Upper lobe of right lung (tissue), 1 donor: ENCODE measurements at regions not wholly inside any gene's neighbourhood (a gene's known extent, or its start where the extent isn't known, plus 50 kb on each side); places are given as distances from the start of the nearest gene placed in this dataset.
"Not testable (repeated sequence)": the region's sequence is repeated elsewhere in the genome, so short reads cannot be mapped to it uniquely, and the experiment has no call there.

ENCODE experiments used
- ATAC-seq: fragments of 200-7000 bp; cut with Tn5 transposase; one replicate; pipeline ENCODE4 v1.9.1; 2020; ENCODE audit warnings: mild to moderate bottlenecking, moderate library complexity
- DNase-seq: peaks from one replicate; pipeline ENCODE4 v3.0.0-alpha.2; 2020
- H3K27ac ChIP-seq: fragments of 200-600 bp; one replicate; pipeline ENCODE4 v1.8.0; 2022
- H3K27me3 ChIP-seq: fragments of 200-600 bp; one replicate; pipeline ENCODE4 v1.8.0; 2022; ENCODE audit warnings: mild to moderate bottlenecking
- H3K36me3 ChIP-seq: fragments of 200-600 bp; one replicate; pipeline ENCODE4 v1.8.0; 2022
- H3K4me1 ChIP-seq: fragments of 200-600 bp; one replicate; pipeline ENCODE4 v1.8.0; 2022
- H3K4me3 ChIP-seq: fragments of 200-600 bp; one replicate; pipeline ENCODE4 v1.8.0; 2022; ENCODE audit warnings: mild to moderate bottlenecking
- H3K9me3 ChIP-seq: fragments of 200-600 bp; one replicate; pipeline ENCODE4 v1.8.0; 2022
- intact Hi-C: fragments of 100-400 bp; cut with DNase I; formaldehyde crosslinking; loops from one replicate; pipeline ENCODE4 v1.11.0; 2022
- TF ChIP-seq, protein P1 (sequence below): fragments of 200-600 bp; IDR thresholded peaks from one replicate; pipeline ENCODE4 v1.8.0; 2022; ENCODE audit warnings: antibody characterized with exemption
- donor health status: DM: no; HTN: yes; CAD: no; lungs with severe emphysema.

DNA sequence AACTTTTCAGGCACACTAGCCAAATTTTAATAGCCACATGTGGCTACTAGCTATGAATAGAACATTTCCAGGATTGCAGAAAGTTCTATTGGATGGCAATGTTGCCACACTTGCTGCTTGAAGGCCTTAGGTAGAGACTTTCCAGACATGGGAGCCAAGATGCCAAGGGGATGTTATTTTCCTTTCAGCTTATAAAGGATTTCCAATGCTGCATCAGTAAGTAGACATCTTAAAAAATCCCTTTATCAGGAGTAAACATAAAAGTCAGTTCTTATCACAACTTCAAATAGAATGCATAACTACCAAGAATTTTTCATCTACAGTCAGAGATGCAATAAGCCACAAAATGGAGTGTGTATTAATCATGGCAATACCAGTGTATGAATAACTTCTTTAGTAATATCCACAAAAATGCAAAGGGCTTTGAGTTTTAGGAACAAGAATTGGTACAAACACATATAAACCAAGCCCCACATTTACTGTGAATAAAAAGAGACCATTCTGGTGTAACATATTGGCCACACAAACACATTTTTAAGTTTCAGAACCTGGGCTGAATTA, 457.1 kb upstream of the ADAMTS9 start:
- Histone ChIP-seq H3K4me1 (no peaks in the 10 kb centered on the region), H3K27ac (no peak overlapping the region), H3K27me3 (no peaks in the 10 kb centered on the region), H3K36me3 (no peaks in the 10 kb centered on the region), H3K9me3 (no peaks in the 10 kb centered on the region), H3K4me3 (no peak overlapping the region)
- intact Hi-C loops = no loop called here
- TF ChIP-seq, protein P1, sequence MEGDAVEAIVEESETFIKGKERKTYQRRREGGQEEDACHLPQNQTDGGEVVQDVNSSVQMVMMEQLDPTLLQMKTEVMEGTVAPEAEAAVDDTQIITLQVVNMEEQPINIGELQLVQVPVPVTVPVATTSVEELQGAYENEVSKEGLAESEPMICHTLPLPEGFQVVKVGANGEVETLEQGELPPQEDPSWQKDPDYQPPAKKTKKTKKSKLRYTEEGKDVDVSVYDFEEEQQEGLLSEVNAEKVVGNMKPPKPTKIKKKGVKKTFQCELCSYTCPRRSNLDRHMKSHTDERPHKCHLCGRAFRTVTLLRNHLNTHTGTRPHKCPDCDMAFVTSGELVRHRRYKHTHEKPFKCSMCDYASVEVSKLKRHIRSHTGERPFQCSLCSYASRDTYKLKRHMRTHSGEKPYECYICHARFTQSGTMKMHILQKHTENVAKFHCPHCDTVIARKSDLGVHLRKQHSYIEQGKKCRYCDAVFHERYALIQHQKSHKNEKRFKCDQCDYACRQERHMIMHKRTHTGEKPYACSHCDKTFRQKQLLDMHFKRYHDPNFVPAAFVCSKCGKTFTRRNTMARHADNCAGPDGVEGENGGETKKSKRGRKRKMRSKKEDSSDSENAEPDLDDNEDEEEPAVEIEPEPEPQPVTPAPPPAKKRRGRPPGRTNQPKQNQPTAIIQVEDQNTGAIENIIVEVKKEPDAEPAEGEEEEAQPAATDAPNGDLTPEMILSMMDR = no peak
- ATAC-seq (no peak), DNase-seq (no peak)

DNA sequence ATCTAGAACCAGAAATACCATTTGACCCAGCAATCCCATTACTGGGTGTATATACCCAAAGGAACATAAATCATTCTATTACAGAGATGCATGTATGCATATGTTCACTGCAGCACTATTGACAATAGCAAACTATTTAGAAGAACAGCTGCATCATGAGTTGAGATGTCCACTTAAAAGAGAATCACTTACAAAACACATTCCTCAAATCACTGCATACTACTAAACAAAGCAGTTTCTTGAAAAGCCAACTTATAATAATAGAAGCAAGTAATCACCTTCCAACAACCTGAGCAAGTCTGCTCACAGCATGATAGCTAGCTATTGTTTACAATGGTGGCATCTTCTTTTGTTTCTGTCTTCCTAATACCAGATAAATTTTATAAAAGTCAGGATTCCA, 454.7 kb upstream of the ADAMTS9 start:
- Histone ChIP-seq H3K9me3 (no peaks in the 10 kb centered on the region), H3K4me3 (no peak overlapping the region), H3K27me3 (no peaks in the 10 kb centered on the region), H3K36me3 (no peaks in the 10 kb centered on the region), H3K27ac (no peak overlapping the region), H3K4me1 (no peaks in the 10 kb centered on the region)
- DNase-seq (no peak), ATAC-seq (no peak)
- intact Hi-C loops = no loop called here
- TF ChIP-seq, protein P1 = no peak

DNA sequence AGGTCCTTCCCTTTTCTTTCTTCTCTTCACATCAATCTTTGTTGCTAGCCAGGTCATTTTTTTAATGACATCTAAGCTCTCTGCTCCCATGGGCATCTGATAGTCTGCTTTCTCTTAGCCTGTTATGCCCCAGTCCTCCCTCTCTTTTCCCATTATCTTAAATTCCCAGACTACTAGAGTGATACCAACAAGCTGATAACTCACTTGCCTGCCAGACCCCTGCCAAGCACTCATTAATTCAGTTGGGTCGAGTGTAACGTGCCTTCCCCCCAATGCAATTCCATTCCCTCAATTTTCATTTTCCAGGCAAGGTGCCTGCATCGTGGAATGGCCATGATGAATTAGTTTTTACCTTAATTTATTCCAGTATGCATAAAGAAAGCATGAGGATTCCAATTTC, 450.8 kb upstream of the ADAMTS9 start:
- intact Hi-C loops = no loop called here
- ATAC-seq (no peak), DNase-seq (no peak)
- TF ChIP-seq, protein P1 = no peak
- no peaks in the 10 kb centered on the region for H3K9me3 ChIP-seq
- no peak overlapping the region for H3K4me3 ChIP-seq
- no peaks in the 10 kb centered on the region for H3K36me3 ChIP-seq
- H3K4me1 ChIP-seq = no peaks in the 10 kb centered on the region
- H3K27me3 ChIP-seq = no peaks in the 10 kb centered on the region
- H3K27ac ChIP-seq = no peak overlapping the region

DNA sequence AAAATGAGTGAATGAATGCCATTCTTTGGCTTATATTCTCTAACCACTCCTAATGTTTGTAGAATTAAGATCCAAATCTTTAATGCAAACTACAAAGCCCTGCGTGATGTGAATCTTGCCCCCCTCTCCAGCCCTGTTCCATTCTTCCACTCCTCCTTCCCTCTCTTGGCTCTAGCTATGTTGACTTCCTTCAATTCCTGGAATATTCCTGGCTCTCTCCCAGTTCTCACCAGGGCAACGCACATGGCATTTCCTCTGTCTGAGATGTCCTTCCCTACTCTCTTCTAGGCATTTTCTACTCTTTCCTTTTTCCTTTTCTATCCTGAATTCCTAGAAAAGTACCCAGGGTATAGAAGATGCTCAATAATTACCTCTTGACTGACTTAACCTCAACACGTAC, 446.0 kb upstream of the ADAMTS9 start:
- H3K4me1 ChIP-seq, H3K4me3 ChIP-seq, intact Hi-C loops, H3K27ac ChIP-seq, H3K27me3 ChIP-seq, H3K9me3 ChIP-seq, DNase-seq, ATAC-seq, H3K36me3 ChIP-seq: not testable (repeated sequence)

DNA sequence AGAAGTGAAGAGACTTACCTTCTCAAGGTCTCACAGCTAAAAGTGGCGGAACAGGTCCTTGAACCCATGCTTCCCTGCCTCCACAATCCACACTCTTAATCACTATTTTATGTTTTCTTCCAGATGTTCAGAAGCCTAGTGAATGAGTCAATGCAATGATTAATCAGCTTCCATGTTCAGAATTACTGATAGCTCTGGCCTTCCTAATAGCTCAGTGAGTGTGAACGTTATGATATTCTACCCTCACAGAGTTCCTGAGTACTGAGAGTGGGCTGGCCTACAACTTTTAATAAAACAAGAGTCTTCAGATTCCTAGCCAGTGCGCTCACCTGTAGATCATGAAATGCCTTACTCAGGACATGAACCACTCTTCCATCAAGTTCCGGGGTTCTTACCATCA, 443.0 kb upstream of the ADAMTS9 start:
- ATAC-seq = no peak
- H3K27me3 ChIP-seq = no peaks in the 10 kb centered on the region
- H3K9me3 ChIP-seq = no peaks in the 10 kb centered on the region
- TF ChIP-seq, protein P1 = no peak
- no peak overlapping the region for H3K27ac ChIP-seq
- no peaks in the 10 kb centered on the region for H3K36me3 ChIP-seq
- no peak overlapping the region for H3K4me3 ChIP-seq
- no peak for DNase-seq
- intact Hi-C loops = no loop called here
- H3K4me1 ChIP-seq = no peaks in the 10 kb centered on the region

DNA sequence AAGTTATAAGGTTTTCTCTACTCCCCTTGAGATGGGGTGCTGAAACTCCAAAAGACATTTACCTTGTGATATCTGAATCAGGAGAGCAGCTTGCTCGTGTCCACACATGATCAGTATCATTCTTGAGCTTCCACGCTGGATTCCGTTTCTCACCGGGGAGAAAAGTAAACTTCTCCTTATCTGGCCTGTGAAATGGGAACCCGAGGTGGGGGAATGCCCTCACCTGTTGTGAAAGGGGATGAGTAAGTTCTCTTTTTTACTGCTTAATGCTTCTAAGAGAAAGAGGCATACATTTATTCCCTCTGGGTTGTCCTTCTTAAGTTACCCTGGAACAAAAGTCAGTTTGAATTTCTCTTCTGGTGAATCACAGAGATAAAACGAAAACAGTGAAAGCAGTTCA, 440.5 kb upstream of the ADAMTS9 start:
- ATAC-seq (no peak), DNase-seq (no peak)
- no peak overlapping the region for H3K4me3 ChIP-seq
- no peaks in the 10 kb centered on the region for H3K27me3 ChIP-seq
- no peaks in the 10 kb centered on the region for H3K4me1 ChIP-seq
- TF ChIP-seq, protein P1 = no peak
- intact Hi-C loops = no loop called here
- H3K9me3 ChIP-seq = no peaks in the 10 kb centered on the region
- H3K27ac ChIP-seq = no peak overlapping the region
- no peaks in the 10 kb centered on the region for H3K36me3 ChIP-seq
